ENCODE measurements at regions not wholly inside any gene's neighbourhood (a gene's known extent, or its start where the extent isn't known, plus 50 kb on each side); places are given as distances from the start of the nearest gene placed in this dataset.

- Histone ChIP-seq H3K27me3 (ENCODE audit: control insufficient read depth, insufficient read depth, low read length) (no peaks in the 10 kb centered on the region), H3K36me3 (ENCODE audit: control insufficient read depth, insufficient read depth, low read length) (no peaks in the 10 kb centered on the region), H3K9me3 (ENCODE audit: control insufficient read depth, insufficient read depth, low read length) (no peaks in the 10 kb centered on the region), H3K4me3 (ENCODE audit: low read depth, low read length) (no peak overlapping the region), H3K27ac (ENCODE audit: low read depth, low read length) (no peak overlapping the region), H3K4me1 (ENCODE audit: control insufficient read depth, insufficient read depth, low read length) (no peaks in the 10 kb centered on the region)
- DNase-seq (ENCODE audit: low read depth in 4 of 6, low spot score in 6 of 6) = no peak
- no CpG with 5 or more reads among the region's 1 CpG for WGBS (ENCODE audit: insufficient coverage)
Observed at GRCh38 chr10:81520688-81521087, 354.3 kb upstream of the NRG3 start.

- Histone ChIP-seq H3K27ac (ENCODE audit: low read depth, low read length) (no peak overlapping the region), H3K9me3 (ENCODE audit: control insufficient read depth, insufficient read depth, low read length) (no peaks in the 10 kb centered on the region), H3K4me3 (ENCODE audit: low read depth, low read length) (no peak overlapping the region), H3K27me3 (ENCODE audit: control insufficient read depth, insufficient read depth, low read length) (no peaks in the 10 kb centered on the region), H3K4me1 (ENCODE audit: control insufficient read depth, insufficient read depth, low read length) (no peaks in the 10 kb centered on the region), H3K36me3 (ENCODE audit: control insufficient read depth, insufficient read depth, low read length) (no peaks in the 10 kb centered on the region)
- WGBS (ENCODE audit: insufficient coverage) = no CpG with 5 or more reads among the region's 2 CpGs
- DNase-seq (ENCODE audit: low read depth in 4 of 6, low spot score in 6 of 6) = no peak
Observed at GRCh38 chr10:81524467-81524866, 350.5 kb upstream of the NRG3 start.

GRCh38 chr10:81532403-81532802, 342.6 kb upstream of the NRG3 start:
- no peaks in the 10 kb centered on the region for H3K4me1 ChIP-seq (ENCODE audit: control insufficient read depth, insufficient read depth, low read length)
- no peak overlapping the region for H3K4me3 ChIP-seq (ENCODE audit: low read depth, low read length)
- H3K36me3 ChIP-seq (ENCODE audit: control insufficient read depth, insufficient read depth, low read length) = no peaks in the 10 kb centered on the region
- no peak for DNase-seq (ENCODE audit: low read depth in 4 of 6, low spot score in 6 of 6)
- H3K9me3 ChIP-seq (ENCODE audit: control insufficient read depth, insufficient read depth, low read length) = no peaks in the 10 kb centered on the region
- H3K27me3 ChIP-seq (ENCODE audit: control insufficient read depth, insufficient read depth, low read length) = no peaks in the 10 kb centered on the region
- no peak overlapping the region for H3K27ac ChIP-seq (ENCODE audit: low read depth, low read length)
- 100% methylated on average over 4 of the region's 6 CpGs for WGBS (ENCODE audit: insufficient coverage)

- DNase-seq (ENCODE audit: low read depth in 4 of 6, low spot score in 6 of 6) = no peak
- no peaks in the 10 kb centered on the region for H3K27me3 ChIP-seq (ENCODE audit: control insufficient read depth, insufficient read depth, low read length)
- H3K9me3 ChIP-seq (ENCODE audit: control insufficient read depth, insufficient read depth, low read length) = no peaks in the 10 kb centered on the region
- no peaks in the 10 kb centered on the region for H3K36me3 ChIP-seq (ENCODE audit: control insufficient read depth, insufficient read depth, low read length)
- H3K4me1 ChIP-seq (ENCODE audit: control insufficient read depth, insufficient read depth, low read length) = no peaks in the 10 kb centered on the region
- H3K4me3 ChIP-seq (ENCODE audit: low read depth, low read length) = no peak overlapping the region
- H3K27ac ChIP-seq (ENCODE audit: low read depth, low read length) = no peak overlapping the region
- no CpG with 5 or more reads among the region's 2 CpGs for WGBS (ENCODE audit: insufficient coverage)
Observed at GRCh38 chr10:81534991-81535390, 340.0 kb upstream of the NRG3 start.

- no peaks in the 10 kb centered on the region for H3K36me3 ChIP-seq (ENCODE audit: control insufficient read depth, insufficient read depth, low read length)
- no peak overlapping the region for H3K4me3 ChIP-seq (ENCODE audit: low read depth, low read length)
- H3K9me3 ChIP-seq (ENCODE audit: control insufficient read depth, insufficient read depth, low read length) = no peaks in the 10 kb centered on the region
- H3K27ac ChIP-seq (ENCODE audit: low read depth, low read length) = no peak overlapping the region
- DNase-seq (ENCODE audit: low read depth in 4 of 6, low spot score in 6 of 6) = no peak
- no peaks in the 10 kb centered on the region for H3K27me3 ChIP-seq (ENCODE audit: control insufficient read depth, insufficient read depth, low read length)
- H3K4me1 ChIP-seq (ENCODE audit: control insufficient read depth, insufficient read depth, low read length) = no peaks in the 10 kb centered on the region
Observed at GRCh38 chr10:81541517-81541916, 333.5 kb upstream of the NRG3 start.

GRCh38 chr10:81546243-81546642, 328.8 kb upstream of the NRG3 start:
- no peak for DNase-seq (ENCODE audit: low read depth in 4 of 6, low spot score in 6 of 6)
- Histone ChIP-seq H3K9me3 (ENCODE audit: control insufficient read depth, insufficient read depth, low read length) (peaks cover 1% of the 10 kb centered on the region), H3K36me3 (ENCODE audit: control insufficient read depth, insufficient read depth, low read length) (no peaks in the 10 kb centered on the region), H3K27me3 (ENCODE audit: control insufficient read depth, insufficient read depth, low read length) (no peaks in the 10 kb centered on the region), H3K27ac (ENCODE audit: low read depth, low read length) (no peak overlapping the region), H3K4me3 (ENCODE audit: low read depth, low read length) (no peak overlapping the region), H3K4me1 (ENCODE audit: control insufficient read depth, insufficient read depth, low read length) (no peaks in the 10 kb centered on the region)
- WGBS (ENCODE audit: insufficient coverage) = 83% methylated on average over 1 of the region's 5 CpGs

- H3K27me3 ChIP-seq (ENCODE audit: control insufficient read depth, insufficient read depth, low read length) = no peaks in the 10 kb centered on the region
- 90% methylated on average over 3 of the region's 3 CpGs for whole genome bisulfite sequencing (ENCODE audit: insufficient coverage)
Observed at GRCh38 chr10:81548160-81548559, 326.8 kb upstream of the NRG3 start.

GRCh38 chr10:81564143-81564542, 310.9 kb upstream of the NRG3 start:
- DNase-seq (ENCODE audit: low read depth in 4 of 6, low spot score in 6 of 6) = no peak
- Histone ChIP-seq H3K9me3 (ENCODE audit: control insufficient read depth, insufficient read depth, low read length) (no peaks in the 10 kb centered on the region), H3K4me1 (ENCODE audit: control insufficient read depth, insufficient read depth, low read length) (no peaks in the 10 kb centered on the region), H3K27me3 (ENCODE audit: control insufficient read depth, insufficient read depth, low read length) (no peaks in the 10 kb centered on the region), H3K36me3 (ENCODE audit: control insufficient read depth, insufficient read depth, low read length) (no peaks in the 10 kb centered on the region), H3K4me3 (ENCODE audit: low read depth, low read length) (no peak overlapping the region), H3K27ac (ENCODE audit: low read depth, low read length) (no peak overlapping the region)
- WGBS (ENCODE audit: insufficient coverage) = 70% methylated on average over 2 of the region's 3 CpGs

More at GRCh38 chr10:81548160-81548559, 326.8 kb upstream of the NRG3 start:
- H3K9me3 ChIP-seq (ENCODE audit: control insufficient read depth, insufficient read depth, low read length) = peaks cover 1% of the 10 kb centered on the region
- no peaks in the 10 kb centered on the region for H3K4me1 ChIP-seq (ENCODE audit: control insufficient read depth, insufficient read depth, low read length)
- DNase-seq (ENCODE audit: low read depth in 4 of 6, low spot score in 6 of 6) = no peak
- H3K27ac ChIP-seq (ENCODE audit: low read depth, low read length) = no peak overlapping the region
- no peaks in the 10 kb centered on the region for H3K36me3 ChIP-seq (ENCODE audit: control insufficient read depth, insufficient read depth, low read length)
- H3K4me3 ChIP-seq (ENCODE audit: low read depth, low read length) = no peak overlapping the region

- no peaks in the 10 kb centered on the region for H3K27me3 ChIP-seq (ENCODE audit: control insufficient read depth, insufficient read depth, low read length)
- no peak overlapping the region for H3K4me3 ChIP-seq (ENCODE audit: low read depth, low read length)
- no peaks in the 10 kb centered on the region for H3K36me3 ChIP-seq (ENCODE audit: control insufficient read depth, insufficient read depth, low read length)
- WGBS (ENCODE audit: insufficient coverage) = 83% methylated on average over 5 of the region's 5 CpGs
- H3K9me3 ChIP-seq (ENCODE audit: control insufficient read depth, insufficient read depth, low read length) = no peaks in the 10 kb centered on the region
- H3K4me1 ChIP-seq (ENCODE audit: control insufficient read depth, insufficient read depth, low read length) = no peaks in the 10 kb centered on the region
- no peak for DNase-seq (ENCODE audit: low read depth in 4 of 6, low spot score in 6 of 6)
- H3K27ac ChIP-seq (ENCODE audit: low read depth, low read length) = no peak overlapping the region
Observed at GRCh38 chr10:81569488-81569887, 305.5 kb upstream of the NRG3 start.

- Histone ChIP-seq H3K9me3 (ENCODE audit: control insufficient read depth, insufficient read depth, low read length) (no peaks in the 10 kb centered on the region), H3K4me1 (ENCODE audit: control insufficient read depth, insufficient read depth, low read length) (no peaks in the 10 kb centered on the region), H3K36me3 (ENCODE audit: control insufficient read depth, insufficient read depth, low read length) (no peaks in the 10 kb centered on the region), H3K4me3 (ENCODE audit: low read depth, low read length) (no peak overlapping the region), H3K27ac (ENCODE audit: low read depth, low read length) (no peak overlapping the region), H3K27me3 (ENCODE audit: control insufficient read depth, insufficient read depth, low read length) (no peaks in the 10 kb centered on the region)
- 89% methylated on average over 3 of the region's 3 CpGs for WGBS (ENCODE audit: insufficient coverage)
- DNase-seq (ENCODE audit: low read depth in 4 of 6, low spot score in 6 of 6) = no peak
Observed at GRCh38 chr10:81570349-81570748, 304.6 kb upstream of the NRG3 start.
